ENCODE measurements at regions not wholly inside any gene's neighbourhood (a gene's known extent, or its start where the extent isn't known, plus 50 kb on each side); places are given as distances from the start of the nearest gene placed in this dataset.
"Not testable (repeated sequence)": the region's sequence is repeated elsewhere in the genome, so short reads cannot be mapped to it uniquely, and the experiment has no call there.

DNA sequence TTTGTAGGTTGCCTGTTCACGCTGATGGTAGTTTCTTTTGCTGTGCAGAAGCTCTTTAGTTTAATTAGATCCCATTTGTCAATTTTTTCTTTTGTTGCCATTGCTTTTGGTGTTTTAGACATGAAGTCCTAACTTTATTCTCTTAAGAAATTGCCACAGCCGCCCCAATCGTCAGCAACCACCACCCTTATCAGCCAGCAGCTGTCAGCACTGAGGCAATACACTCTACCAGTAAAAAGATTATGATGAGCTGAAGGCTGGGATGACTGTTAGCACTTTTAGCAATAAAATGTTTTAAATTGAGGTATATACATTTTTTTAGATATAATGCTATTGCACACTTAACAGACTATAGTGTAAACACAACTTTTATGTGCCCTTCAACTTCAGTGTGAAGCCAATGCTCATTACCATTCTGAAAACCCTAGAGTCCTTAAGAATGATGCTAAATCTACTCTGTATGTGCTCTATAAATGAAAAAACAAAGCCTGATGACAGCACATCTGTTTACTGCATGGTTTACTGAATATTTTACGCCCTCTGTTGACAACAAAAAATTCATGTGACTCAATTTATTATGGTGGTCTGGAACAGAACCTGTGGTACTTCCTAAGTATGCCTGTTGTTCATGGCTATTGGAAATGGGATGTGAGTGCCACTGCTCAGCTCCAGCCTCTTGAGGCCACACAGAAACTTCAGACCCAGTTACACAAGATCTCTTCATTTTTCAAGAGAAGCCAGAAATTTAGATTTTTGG is 197.4 kb downstream of the DUSP6 start:
- intact Hi-C loops (cut with DNase I; ENCODE audit: low total_unique reads), result no loop called here
- H3K4me3 ChIP-seq (ENCODE audit: low read depth, poor library complexity, severe bottlenecking), result no peak overlapping the region
- DNase-seq (ENCODE audit: low spot score in 2 of 2), result peak in 1 of 2 donors; percentile 81
- TF ChIP-seq, protein P1, sequence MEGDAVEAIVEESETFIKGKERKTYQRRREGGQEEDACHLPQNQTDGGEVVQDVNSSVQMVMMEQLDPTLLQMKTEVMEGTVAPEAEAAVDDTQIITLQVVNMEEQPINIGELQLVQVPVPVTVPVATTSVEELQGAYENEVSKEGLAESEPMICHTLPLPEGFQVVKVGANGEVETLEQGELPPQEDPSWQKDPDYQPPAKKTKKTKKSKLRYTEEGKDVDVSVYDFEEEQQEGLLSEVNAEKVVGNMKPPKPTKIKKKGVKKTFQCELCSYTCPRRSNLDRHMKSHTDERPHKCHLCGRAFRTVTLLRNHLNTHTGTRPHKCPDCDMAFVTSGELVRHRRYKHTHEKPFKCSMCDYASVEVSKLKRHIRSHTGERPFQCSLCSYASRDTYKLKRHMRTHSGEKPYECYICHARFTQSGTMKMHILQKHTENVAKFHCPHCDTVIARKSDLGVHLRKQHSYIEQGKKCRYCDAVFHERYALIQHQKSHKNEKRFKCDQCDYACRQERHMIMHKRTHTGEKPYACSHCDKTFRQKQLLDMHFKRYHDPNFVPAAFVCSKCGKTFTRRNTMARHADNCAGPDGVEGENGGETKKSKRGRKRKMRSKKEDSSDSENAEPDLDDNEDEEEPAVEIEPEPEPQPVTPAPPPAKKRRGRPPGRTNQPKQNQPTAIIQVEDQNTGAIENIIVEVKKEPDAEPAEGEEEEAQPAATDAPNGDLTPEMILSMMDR (IDR thresholded peaks at IDR 0.05), result no peak
- no peak for TF ChIP-seq POLR2A (IDR thresholded peaks at IDR 0.05)
- WGBS, 2 donors, result 75 to 81% methylated on average over 4 of the region's 4 CpGs

DNA sequence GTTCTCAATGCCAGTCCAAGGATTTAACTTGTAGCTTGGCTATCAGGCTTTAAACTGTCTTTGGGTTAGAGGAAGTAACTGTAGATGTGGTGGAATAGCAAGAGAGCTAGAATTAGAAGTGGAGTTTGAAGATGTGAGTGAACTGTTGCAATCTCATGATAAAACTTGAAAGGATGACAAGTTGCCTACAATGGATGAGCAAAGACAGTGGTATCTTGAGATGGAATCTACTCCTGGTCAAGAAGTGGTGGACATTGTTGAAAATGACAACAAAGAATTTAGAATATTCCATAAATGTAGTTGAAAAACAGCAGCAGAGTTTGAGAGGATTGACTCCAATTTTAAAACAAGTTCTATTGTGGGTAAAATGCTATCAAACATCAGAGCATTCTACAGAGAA is 199.0 kb downstream of the DUSP6 start:
- DNase-seq (ENCODE audit: low spot score in 2 of 2), result no peak
- no peak for TF ChIP-seq POLR2A (IDR thresholded peaks at IDR 0.05)
- TF ChIP-seq, protein P1 (IDR thresholded peaks at IDR 0.05), result no peak
- H3K4me3 ChIP-seq (ENCODE audit: low read depth, poor library complexity, severe bottlenecking), result no peak overlapping the region
- intact Hi-C loops (cut with DNase I; ENCODE audit: low total_unique reads), result no loop called here

DNA sequence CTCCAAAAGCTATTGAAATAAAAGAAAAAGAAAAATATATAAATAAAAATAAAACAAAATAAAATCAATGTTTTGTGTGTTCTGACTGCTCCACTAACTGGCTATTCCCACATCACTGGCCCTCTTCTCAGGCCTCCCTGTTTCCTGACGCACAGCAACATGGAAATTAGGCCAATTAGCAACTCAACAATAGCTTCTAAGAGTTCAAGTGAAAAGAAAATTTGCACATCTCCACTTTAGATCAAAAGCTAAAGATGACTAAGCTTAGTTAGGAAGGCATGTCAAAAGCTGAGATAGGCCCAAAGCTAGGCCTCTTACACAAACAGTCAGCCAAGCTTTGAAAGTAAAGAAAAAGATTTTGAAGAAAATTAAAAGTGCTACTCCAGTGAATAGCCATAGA is 200.8 kb downstream of the DUSP6 start:
- no peak for DNase-seq (ENCODE audit: low spot score in 2 of 2)
- TF ChIP-seq, protein P1 (IDR thresholded peaks at IDR 0.05), result no peak
- no peak for TF ChIP-seq POLR2A (IDR thresholded peaks at IDR 0.05)
- intact Hi-C loops (cut with DNase I; ENCODE audit: low total_unique reads), result no loop called here
- no peak overlapping the region for H3K4me3 ChIP-seq (ENCODE audit: low read depth, poor library complexity, severe bottlenecking)
- WGBS, 2 donors, result 72 to 74% methylated on average over 1 of the region's 1 CpG

DNA sequence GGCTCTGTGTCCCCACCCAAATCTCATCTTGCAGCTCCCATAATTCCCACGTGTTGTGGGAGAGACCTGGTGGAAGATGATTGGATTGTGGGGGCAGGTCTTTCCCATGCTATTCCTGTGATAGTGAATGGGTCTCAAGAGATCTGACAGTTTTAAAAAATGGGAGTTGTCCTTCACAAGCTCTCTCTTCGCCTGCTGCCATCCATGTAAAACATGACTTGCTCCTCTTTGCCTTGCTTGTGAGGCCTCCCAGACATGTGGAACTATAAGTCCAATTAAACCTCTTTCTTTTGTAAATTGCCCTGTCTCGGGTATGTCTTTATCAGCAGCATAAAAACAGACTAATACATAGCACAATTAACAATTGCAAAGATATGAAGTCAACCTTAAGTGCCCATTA is 201.5 kb downstream of the DUSP6 start:
- DNase-seq (ENCODE audit: low spot score in 2 of 2); H3K4me3 ChIP-seq (ENCODE audit: low read depth, poor library complexity, severe bottlenecking); intact Hi-C loops (cut with DNase I; ENCODE audit: low total_unique reads): not testable (repeated sequence)
- WGBS, 2 donors, result 90 to 94% methylated on average over 3 of the region's 3 CpGs

DNA sequence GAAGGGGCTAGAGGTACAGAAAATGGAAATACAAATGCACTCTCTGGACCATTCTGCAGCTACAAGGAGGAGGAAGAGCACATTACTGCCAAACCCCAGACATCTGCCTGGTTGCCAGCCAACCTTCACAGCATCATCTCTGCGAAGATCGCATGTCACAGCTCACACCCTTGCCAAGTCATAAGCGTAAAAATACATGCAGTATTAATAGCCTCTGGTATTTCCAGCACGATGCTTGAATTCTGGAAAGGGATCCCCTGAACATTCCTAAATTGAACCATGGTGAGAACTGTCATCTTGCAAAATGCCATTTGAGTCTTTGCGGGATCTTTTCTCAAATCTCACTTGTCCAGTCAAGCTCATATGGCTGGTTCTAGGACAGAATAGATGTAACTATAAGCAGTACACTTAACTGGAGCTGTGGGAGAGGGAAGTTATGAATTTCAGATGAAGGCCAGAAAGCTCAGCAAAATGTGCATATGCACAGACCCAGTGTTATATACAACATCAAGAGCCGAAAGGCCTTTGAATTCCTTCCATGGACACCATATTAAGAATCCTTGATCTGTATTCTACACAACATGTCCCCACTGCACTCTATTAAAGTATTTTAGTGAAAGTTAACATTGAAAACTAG is 211.6 kb downstream of the DUSP6 start:
- H3K4me3 ChIP-seq (ENCODE audit: low read depth, poor library complexity, severe bottlenecking), result no peak overlapping the region
- no peak for TF ChIP-seq POLR2A (IDR thresholded peaks at IDR 0.05)
- TF ChIP-seq, protein P1 (IDR thresholded peaks at IDR 0.05), result no peak
- no peak for DNase-seq (ENCODE audit: low spot score in 2 of 2)
- intact Hi-C loops (cut with DNase I; ENCODE audit: low total_unique reads), result no loop called here
- WGBS, 2 donors, result 47 to 48% methylated on average over 6 of the region's 6 CpGs

DNA sequence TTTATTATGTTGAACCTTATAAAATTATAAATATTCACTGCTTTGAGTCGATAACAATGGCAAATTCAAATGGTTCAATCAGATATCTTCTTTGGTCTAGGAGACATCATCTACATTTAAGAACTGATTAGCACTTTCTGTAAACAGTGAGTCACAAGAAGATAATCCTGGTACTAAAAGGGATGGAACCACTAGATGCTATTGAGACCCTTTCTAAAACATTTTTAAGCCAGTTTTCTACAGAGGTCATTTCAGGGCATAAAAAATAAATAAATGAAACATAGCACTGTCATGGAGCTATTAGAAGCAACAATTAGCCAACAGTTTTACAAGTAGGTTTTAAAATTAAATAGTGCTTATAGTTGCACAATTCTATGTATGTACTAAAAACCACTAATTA is 212.2 kb downstream of the DUSP6 start:
- intact Hi-C loops (cut with DNase I; ENCODE audit: low total_unique reads), result no loop called here
- no peak overlapping the region for H3K4me3 ChIP-seq (ENCODE audit: low read depth, poor library complexity, severe bottlenecking)
- no peak for TF ChIP-seq POLR2A (IDR thresholded peaks at IDR 0.05)
- TF ChIP-seq, protein P1 (IDR thresholded peaks at IDR 0.05), result no peak
- DNase-seq (ENCODE audit: low spot score in 2 of 2), result no peak
- 92 to 95% methylated on average over 1 of the region's 1 CpG for WGBS, 2 donors

Measured in lower leg skin (tissue), 4 donors.